Colon (tissue), 2 donors: ENCODE measurements at regions not wholly inside any gene's neighbourhood (a gene's known extent, or its start where the extent isn't known, plus 50 kb on each side); places are given as distances from the start of the nearest gene placed in this dataset.
"Not testable (repeated sequence)": the region's sequence is repeated elsewhere in the genome, so short reads cannot be mapped to it uniquely, and the experiment has no call there.

Experiments used
- FAIRE-seq: peaks from 2 replicates; lab custom pipeline; 2012; peaks lifted over from hg19 to GRCh38; lab: Jason Lieb, UNC
- donor health status: control.
- donor health status: control.

DNA sequence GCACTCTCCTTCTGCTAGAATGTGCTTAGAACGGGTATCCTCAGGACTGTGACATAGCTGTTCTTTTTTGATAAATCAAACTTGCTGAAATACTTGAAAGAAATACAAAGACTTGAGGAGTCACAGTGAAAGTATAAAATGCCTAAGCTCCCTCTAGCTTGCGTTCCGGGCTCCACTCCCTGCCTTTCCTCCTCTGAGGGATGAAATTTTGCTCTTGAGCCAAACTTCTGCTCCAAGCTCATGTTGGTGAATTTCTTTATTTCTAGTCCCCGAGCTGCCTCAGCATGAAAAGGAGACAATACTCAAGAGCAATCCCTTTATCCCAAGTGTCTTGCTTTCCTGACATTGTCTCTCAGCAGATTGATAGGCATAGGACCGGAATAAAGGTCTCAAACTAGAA, 499.6 kb upstream of the ADARB2 start:
- no peak for FAIRE-seq

GRCh38 chr10:2232479-2232878, 495.2 kb upstream of the ADARB2 start:
- FAIRE-seq, result no peak

- no peak for FAIRE-seq
Measured at GRCh38 chr10:2230478-2230877, 493.2 kb upstream of the ADARB2 start.

GRCh38 chr10:2228320-2228901, 491.1 kb upstream of the ADARB2 start:
- no peak for FAIRE-seq

GRCh38 chr10:2225609-2226008, 488.3 kb upstream of the ADARB2 start:
- FAIRE-seq, result no peak

- no peak for FAIRE-seq
Measured at GRCh38 chr10:2223548-2224320, 486.4 kb upstream of the ADARB2 start.

DNA sequence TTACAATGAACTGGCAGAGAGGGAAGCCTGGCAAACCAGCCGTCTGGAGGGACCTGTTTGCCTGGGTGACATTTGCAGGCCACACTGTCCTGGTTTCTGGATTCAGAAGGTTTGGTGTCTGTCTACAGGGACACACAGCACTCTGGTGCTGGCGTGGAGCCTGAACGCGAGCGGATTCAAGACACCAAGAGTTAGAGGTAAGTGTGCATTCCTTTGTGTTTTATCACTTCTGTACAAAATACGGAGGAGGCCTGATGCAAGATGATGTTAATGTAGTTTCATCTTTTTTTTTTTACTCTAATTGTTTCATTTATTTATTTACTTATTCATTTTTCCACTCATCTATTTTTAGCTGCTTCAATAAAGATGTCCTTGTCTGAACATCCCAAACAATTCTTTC, 485.3 kb upstream of the ADARB2 start:
- FAIRE-seq, result no peak

- no peak for FAIRE-seq
Measured at GRCh38 chr10:2214805-2215204, 477.5 kb upstream of the ADARB2 start.

DNA sequence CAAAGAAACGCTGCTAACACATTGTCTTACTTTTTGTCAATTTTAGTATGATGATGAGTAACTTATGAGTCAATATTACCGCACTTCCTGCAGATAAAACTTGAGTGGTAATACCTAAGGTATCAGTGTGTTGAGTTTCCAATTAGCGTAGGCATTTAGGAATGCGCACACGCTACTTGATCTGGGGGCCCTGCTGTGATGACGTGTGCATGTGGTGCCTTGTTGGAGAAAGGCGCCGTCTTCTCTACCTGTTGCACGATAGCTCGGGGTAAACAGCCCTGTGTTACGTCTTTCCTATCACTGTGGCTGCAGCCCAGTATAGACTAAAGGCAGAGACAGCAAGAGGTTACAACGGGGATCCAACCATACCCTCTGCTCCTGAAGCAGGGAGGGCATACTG, 476.8 kb upstream of the ADARB2 start:
- no peak for FAIRE-seq

- FAIRE-seq, result no peak
Measured at GRCh38 chr10:2212244-2212834, 475.0 kb upstream of the ADARB2 start.

- no peak for FAIRE-seq
Measured at GRCh38 chr10:2210088-2210487, 472.8 kb upstream of the ADARB2 start.

GRCh38 chr10:2208106-2208505, 470.8 kb upstream of the ADARB2 start:
- FAIRE-seq, result no peak

GRCh38 chr10:2207246-2207922, 470.1 kb upstream of the ADARB2 start:
- FAIRE-seq, result no peak

- no peak for FAIRE-seq
Measured at GRCh38 chr10:2205406-2205805, 468.1 kb upstream of the ADARB2 start.

- no peak for FAIRE-seq
Measured at GRCh38 chr10:2202401-2202800, 465.1 kb upstream of the ADARB2 start.

DNA sequence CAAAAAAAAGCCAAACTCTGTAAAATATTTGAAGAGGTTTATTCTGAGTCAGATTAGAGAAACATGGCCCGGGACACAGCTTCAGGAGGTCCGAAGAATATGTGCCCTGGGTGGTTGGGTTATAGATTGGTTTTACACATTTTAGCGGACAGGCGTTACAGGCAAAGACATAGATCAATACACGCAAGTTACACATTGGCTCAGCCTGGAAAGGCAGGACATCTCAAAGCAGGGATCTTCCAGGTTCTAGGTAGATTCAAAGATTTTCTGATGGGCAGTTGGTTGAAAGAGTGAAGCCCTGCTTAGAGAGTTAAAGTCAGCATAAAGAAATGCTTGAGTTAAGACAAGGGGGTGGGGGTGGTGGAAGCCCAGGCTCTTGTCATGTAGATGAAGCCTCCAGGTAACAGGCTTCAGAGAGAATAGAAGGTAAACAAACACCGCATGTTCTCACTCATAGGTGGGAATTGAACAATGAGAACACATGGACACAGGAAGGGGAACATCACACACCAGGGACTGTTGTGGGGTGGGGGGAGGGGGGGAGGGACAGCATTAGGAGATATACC, 464.3 kb upstream of the ADARB2 start:
- no peak for FAIRE-seq

DNA sequence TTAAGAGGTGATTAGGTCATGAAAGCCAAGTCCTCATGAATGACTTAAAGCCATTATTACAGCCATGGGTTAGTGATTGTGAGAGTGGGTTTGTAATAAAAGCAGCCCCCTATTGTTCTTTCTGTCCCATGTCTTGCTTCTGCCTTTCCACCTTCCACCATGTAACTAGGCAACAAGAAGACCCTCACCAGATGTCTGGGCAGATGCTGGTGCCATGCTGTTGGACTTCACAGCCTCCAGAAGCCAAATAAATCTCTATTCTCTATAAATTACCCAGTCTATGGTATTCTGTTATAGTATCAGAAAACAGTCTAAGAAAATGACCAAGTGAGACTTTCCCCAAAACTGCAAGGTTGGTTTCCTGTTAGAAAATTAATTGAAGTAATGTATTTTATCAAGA, 460.3 kb upstream of the ADARB2 start:
- no peak for FAIRE-seq

DNA sequence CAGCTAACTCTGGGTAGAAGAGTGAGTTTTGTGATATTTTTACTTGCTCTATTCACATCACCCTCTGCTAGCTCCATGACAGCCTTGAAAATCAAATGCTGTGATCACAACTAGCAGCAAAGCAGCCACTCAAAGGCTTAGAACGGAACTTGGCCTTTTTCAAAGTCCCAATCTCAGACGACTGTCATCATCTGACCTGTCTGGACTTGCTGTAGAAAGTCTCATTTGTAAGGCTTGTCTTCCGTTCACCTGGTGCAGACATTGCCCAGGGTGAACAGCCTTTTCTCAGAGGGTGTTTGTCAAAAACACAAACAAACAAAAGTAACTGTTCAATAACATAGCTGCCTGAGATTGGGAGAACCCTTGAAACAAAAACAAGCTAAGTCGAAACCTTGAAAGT, 458.9 kb upstream of the ADARB2 start:
- FAIRE-seq, result no peak

- not testable (repeated sequence) for FAIRE-seq
Measured at GRCh38 chr10:2189356-2189755, 452.0 kb upstream of the ADARB2 start.

DNA sequence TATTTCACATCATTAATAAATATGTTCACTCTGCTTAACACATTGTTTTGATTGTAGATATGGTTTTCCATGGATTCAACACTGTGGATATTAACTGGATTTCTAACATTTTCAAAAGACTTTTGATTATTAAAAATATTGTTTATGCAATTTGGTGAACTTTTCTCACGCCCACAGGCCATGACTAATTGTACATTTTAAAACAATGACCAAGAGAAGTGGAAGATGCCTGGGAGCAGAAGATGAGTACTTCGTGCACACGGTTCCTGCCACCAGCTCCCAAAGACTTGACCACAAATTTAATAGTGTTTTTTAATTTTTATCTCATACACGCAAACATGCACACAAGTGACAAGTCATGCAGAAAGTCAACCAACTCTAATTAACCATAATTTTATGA, 451.0 kb upstream of the ADARB2 start:
- FAIRE-seq, result no peak

DNA sequence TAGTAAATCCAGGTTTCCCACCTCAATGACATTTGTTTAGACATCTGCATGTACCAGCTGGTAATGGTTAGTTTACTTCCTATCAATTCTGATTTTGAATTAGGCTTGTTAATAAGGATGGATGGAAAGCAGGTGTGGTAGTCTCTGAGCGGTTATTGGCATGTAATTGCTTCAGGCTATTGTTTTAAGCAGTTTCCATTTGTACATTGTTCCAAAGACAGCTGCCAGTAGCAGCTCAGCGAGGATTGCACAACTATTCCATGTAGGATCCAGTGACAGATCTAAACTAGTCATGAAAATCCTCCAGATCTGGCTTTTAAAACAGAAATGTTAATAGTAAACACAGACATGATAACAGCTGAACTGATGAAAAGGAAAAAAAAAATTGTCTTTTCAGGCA, 436.0 kb upstream of the ADARB2 start:
- FAIRE-seq, result no peak

- FAIRE-seq, result no peak
Measured at GRCh38 chr10:2165771-2166460, 428.6 kb upstream of the ADARB2 start.
